MM.1S (cell line): ENCODE measurements at regions not wholly inside any gene's neighbourhood (a gene's known extent, or its start where the extent isn't known, plus 50 kb on each side); places are given as distances from the start of the nearest gene placed in this dataset.
"Not testable (repeated sequence)": the region's sequence is repeated elsewhere in the genome, so short reads cannot be mapped to it uniquely, and the experiment has no call there.

Source experiments
- DNase-seq: peaks from one replicate; pipeline ENCODE4 v3.0.0-alpha.2; 2015
- H2AFZ ChIP-seq: fragments of 300-600 bp; sonication (generic); 2 replicates; pipeline ENCODE4 v1.6.0; 2016; ENCODE audit warnings: antibody characterized with exemption, low read length
- H3F3A ChIP-seq: fragments of 300-600 bp; sonication (generic); 2 replicates; pipeline ENCODE4 v1.6.1; 2016; ENCODE audit warnings: mild to moderate bottlenecking, antibody characterized with exemption, low read length, moderate library complexity, mixed read lengths; ENCODE audit not compliant: insufficient read depth
- H3K27ac ChIP-seq: fragments of 300-600 bp; sonication (generic); 2 replicates; pipeline ENCODE4 v1.5.1; 2016; ENCODE audit warnings: mild to moderate bottlenecking, low read length
- H3K27me3 ChIP-seq: fragments of 300-600 bp; sonication (generic); replicated peaks from 2 replicates; pipeline ENCODE4 v1.6.0; 2016; ENCODE audit warnings: low read length; ENCODE audit not compliant: insufficient read depth
- H3K36me3 ChIP-seq: fragments of 300-600 bp; sonication (generic); replicated peaks from 2 replicates; pipeline ENCODE4 v1.6.1; 2016; ENCODE audit warnings: mild to moderate bottlenecking, low read length, mixed read lengths; ENCODE audit not compliant: insufficient read depth
- H3K4me1 ChIP-seq: fragments of 300-600 bp; sonication (generic); 2 replicates; pipeline ENCODE4 v1.6.1; 2016; ENCODE audit warnings: low read length, mixed read lengths
- H3K4me2 ChIP-seq: fragments of 300-600 bp; sonication (generic); 2 replicates; pipeline ENCODE4 v1.6.0; 2016; ENCODE audit warnings: low read depth, low read length
- H3K4me3 ChIP-seq: fragments of 300-600 bp; sonication (generic); 2 replicates; pipeline ENCODE4 v1.5.1; 2016; ENCODE audit warnings: low read length, mixed read lengths
- H3K79me2 ChIP-seq: fragments of 300-600 bp; sonication (generic); 2 replicates; pipeline ENCODE4 v1.6.1; 2016; ENCODE audit warnings: mixed run types, low read length, mixed read lengths
- H3K9ac ChIP-seq: fragments of 300-600 bp; sonication (generic); 2 replicates; pipeline ENCODE4 v1.6.1; 2016; ENCODE audit warnings: low read length, mixed read lengths
- H3K9me2 ChIP-seq: fragments of 300-600 bp; sonication (generic); replicated peaks from 2 replicates; pipeline ENCODE4 v1.6.1; 2016; ENCODE audit warnings: mild to moderate bottlenecking, low read length, mixed read lengths; ENCODE audit not compliant: insufficient read depth
- H3K9me3 ChIP-seq: fragments of 300-600 bp; sonication (generic); replicated peaks from 2 replicates; pipeline ENCODE4 v1.6.1; 2016; ENCODE audit warnings: mild to moderate bottlenecking, low read length, mixed read lengths; ENCODE audit not compliant: insufficient read depth
- H4K20me1 ChIP-seq: fragments of 300-600 bp; sonication (generic); 2 replicates; pipeline ENCODE4 v1.6.1; 2016; ENCODE audit warnings: mild to moderate bottlenecking, low read length, moderate library complexity, mixed read lengths; ENCODE audit not compliant: insufficient read depth
- EZH2 ChIP-seq: fragments of 300-600 bp; sonication (generic); optimal IDR thresholded peaks from 2 replicates; pipeline ENCODE3; 2017; ENCODE audit warnings: low read depth, mild to moderate bottlenecking, antibody characterized with exemption, low read length, mixed read lengths
- EZH2phosphoT487 ChIP-seq: fragments of 300-600 bp; sonication (generic); IDR thresholded peaks from 2 replicates; pipeline ENCODE4 v1.6.1; 2018; ENCODE audit warnings: antibody characterized with exemption, low read length
- TF ChIP-seq, protein P1 (sequence below): fragments of 300-600 bp; sonication (generic); IDR thresholded peaks from 2 replicates; pipeline ENCODE4 v1.5.1; 2016; ENCODE audit warnings: antibody characterized with exemption, low read length, mixed read lengths

DNA sequence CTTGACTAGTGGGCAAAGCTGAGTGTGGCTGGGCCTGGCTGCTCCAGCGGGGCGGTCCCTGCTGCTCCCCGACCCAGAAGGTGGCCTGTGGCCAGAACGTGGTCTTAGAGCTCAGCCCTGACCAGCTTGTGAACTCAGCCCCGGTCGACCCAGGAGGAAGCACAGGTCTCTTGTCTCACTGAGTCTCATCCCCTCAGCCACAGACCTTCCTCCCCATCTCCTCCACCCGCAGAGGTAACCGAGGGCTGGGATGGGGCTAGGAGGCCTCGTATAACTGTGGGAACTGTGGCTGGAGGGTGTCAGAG is 546.2 kb upstream of the B3GAT1 start:
- Histone ChIP-seq H3K9me2 (no peaks in the 10 kb centered on the region), H3K9me3 (no peaks in the 10 kb centered on the region), H3K27me3 (no peaks in the 10 kb centered on the region), H3K79me2 (no peaks in the 10 kb centered on the region), H3F3A (no peaks in the 10 kb centered on the region), H3K27ac (no peak overlapping the region), H4K20me1 (no peaks in the 10 kb centered on the region), H3K9ac (no peak overlapping the region), H3K4me2 (no peak overlapping the region), H3K36me3 (no peaks in the 10 kb centered on the region), H3K4me3 (no peak overlapping the region), H2AFZ (no peak overlapping the region), H3K4me1 (no peaks in the 10 kb centered on the region)
- DNase-seq = no peak
- no peak for TF ChIP-seq EZH2
- TF ChIP-seq, protein P1, sequence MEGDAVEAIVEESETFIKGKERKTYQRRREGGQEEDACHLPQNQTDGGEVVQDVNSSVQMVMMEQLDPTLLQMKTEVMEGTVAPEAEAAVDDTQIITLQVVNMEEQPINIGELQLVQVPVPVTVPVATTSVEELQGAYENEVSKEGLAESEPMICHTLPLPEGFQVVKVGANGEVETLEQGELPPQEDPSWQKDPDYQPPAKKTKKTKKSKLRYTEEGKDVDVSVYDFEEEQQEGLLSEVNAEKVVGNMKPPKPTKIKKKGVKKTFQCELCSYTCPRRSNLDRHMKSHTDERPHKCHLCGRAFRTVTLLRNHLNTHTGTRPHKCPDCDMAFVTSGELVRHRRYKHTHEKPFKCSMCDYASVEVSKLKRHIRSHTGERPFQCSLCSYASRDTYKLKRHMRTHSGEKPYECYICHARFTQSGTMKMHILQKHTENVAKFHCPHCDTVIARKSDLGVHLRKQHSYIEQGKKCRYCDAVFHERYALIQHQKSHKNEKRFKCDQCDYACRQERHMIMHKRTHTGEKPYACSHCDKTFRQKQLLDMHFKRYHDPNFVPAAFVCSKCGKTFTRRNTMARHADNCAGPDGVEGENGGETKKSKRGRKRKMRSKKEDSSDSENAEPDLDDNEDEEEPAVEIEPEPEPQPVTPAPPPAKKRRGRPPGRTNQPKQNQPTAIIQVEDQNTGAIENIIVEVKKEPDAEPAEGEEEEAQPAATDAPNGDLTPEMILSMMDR = no peak
- TF ChIP-seq EZH2phosphoT487 = no peak

DNA sequence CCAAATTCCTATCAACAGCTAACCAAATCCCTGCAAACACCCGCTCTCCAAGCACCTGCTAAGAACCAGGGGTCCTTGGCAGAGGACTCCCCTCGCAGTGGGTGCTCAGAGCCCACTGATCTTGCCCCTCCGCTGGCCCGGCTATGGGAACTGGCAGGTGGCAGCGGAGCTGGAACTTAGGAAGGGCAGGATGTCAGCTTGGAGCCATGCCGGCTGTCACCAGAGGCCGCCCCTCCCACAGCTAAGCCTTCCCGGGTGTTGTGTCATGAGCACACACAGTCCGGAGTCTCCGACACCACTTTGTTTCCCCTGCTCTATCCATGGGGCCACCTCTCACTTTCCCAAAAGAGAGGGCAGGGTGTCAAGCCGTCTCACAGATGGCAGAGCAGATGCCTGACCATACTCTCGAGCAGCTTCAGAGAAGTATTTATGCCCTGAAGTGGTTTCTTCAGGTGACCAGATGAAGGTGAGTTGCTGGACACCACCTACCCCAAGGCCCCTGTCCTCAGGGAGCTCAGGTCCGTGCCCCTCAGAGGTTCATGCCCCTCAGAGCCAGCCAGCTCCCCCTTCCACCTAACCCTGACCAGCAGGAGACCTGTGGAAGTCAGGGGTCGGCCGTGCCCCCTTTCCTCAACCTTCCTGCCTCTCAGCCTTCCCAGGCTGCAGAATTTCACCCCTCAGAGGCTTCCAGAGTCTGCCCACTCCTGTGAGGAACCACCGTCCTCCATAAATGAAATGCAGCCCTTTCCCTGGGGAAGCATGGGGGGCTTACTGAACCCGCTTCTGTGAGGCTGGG is 545.7 kb upstream of the B3GAT1 start:
- no peaks in the 10 kb centered on the region for H3F3A ChIP-seq
- no peak overlapping the region for H3K4me3 ChIP-seq
- no peak overlapping the region for H3K27ac ChIP-seq
- no peak overlapping the region for H3K4me2 ChIP-seq
- no peaks in the 10 kb centered on the region for H3K9me3 ChIP-seq
- no peaks in the 10 kb centered on the region for H3K79me2 ChIP-seq
- H4K20me1 ChIP-seq = no peaks in the 10 kb centered on the region
- H3K9me2 ChIP-seq = no peaks in the 10 kb centered on the region
- H2AFZ ChIP-seq = no peak overlapping the region
- no peaks in the 10 kb centered on the region for H3K4me1 ChIP-seq
- no peaks in the 10 kb centered on the region for H3K27me3 ChIP-seq
- no peak overlapping the region for H3K9ac ChIP-seq
- DNase-seq = no peak
- H3K36me3 ChIP-seq = no peaks in the 10 kb centered on the region
- TF ChIP-seq, protein P1 = no peak
- TF ChIP-seq EZH2phosphoT487 (no peak), EZH2 (no peak)

DNA sequence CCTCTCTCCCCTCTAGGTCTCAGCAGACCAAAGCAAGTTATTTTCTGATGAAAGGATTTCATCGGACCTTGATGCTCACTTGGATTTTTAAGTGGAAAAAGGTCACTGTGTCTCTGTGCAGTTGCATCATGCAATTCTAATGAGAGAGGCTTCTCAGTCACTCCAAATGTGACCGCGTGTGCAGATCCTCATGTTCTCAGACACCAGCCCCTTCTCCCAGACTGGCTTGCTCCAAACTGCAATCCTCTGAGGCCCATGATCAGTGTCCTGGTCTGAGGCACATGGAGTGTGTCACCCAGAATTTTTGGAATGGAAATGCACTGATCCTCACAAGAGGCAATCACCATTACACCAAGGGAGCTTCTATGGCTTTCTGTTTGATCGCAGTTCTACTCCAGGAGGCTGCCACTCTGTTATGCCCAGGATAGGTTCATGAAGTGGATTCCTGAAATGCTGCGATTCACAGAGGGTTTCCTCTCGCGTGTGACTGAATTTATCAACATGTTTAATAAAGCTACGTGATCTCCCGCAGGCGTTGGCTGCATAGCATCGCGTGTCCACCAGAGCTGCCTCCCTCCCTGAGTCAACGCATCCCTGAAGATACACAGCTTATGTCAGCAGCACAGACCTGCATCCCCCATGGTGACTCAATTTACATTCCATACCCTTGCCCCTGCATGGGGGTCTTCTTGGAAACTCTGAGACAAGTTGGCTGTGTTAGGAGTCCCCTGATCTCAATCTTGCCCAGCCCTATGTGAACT is 544.6 kb upstream of the B3GAT1 start:
- Histone ChIP-seq H3K4me1 (no peaks in the 10 kb centered on the region), H3K4me2 (no peak overlapping the region), H3K9me3 (no peaks in the 10 kb centered on the region), H3K79me2 (no peaks in the 10 kb centered on the region), H3K27ac (no peak overlapping the region), H3K9ac (no peak overlapping the region), H4K20me1 (no peaks in the 10 kb centered on the region), H3F3A (no peaks in the 10 kb centered on the region), H2AFZ (no peak overlapping the region), H3K9me2 (no peaks in the 10 kb centered on the region), H3K36me3 (no peaks in the 10 kb centered on the region), H3K27me3 (no peaks in the 10 kb centered on the region), H3K4me3 (no peak overlapping the region)
- TF ChIP-seq, protein P1 = no peak
- TF ChIP-seq EZH2 (no peak), EZH2phosphoT487 (no peak)
- DNase-seq = no peak

DNA sequence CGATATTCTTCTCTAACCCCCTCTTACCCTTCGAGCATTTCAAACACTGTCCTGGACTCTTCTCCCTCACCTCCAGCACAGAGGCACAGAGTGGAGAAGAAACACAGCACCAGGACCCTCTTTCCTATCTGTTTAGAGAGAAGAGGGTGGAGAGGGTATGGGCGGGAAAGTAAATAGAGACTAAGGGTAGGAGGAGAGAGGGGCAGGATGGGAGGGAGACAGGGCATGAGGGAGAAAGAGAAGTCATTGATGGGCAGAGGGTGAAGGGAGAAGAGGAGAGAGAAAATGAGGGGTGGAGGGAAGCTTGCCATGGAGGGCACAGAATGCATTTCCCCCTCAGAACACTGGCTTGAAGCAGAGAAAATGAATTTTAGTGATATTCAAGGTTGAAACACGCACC is 543.9 kb upstream of the B3GAT1 start:
- H3K27me3 ChIP-seq, H3K4me1 ChIP-seq, H4K20me1 ChIP-seq, H3K79me2 ChIP-seq, H3K36me3 ChIP-seq, DNase-seq, H3K27ac ChIP-seq, H3K9me3 ChIP-seq, H2AFZ ChIP-seq, H3K4me2 ChIP-seq, H3K9me2 ChIP-seq, H3K4me3 ChIP-seq, H3K9ac ChIP-seq, H3F3A ChIP-seq: not testable (repeated sequence)
